Hepatocyte (in vitro differentiated cells): ENCODE measurements at regions not wholly inside any gene's neighbourhood (a gene's known extent, or its start where the extent isn't known, plus 50 kb on each side); places are given as distances from the start of the nearest gene placed in this dataset.

Experiments used
- DNase-seq: peaks from one replicate; pipeline ENCODE4 v3.0.0-alpha.2; 2016; ENCODE audit warnings: low spot score
- H2AFZ ChIP-seq: fragments of 200-600 bp; sonication (generic); 2 replicates; pipeline ENCODE4 v1.6.0; 2016; ENCODE audit warnings: antibody characterized with exemption, mild to moderate bottlenecking
- H3K27ac ChIP-seq: fragments of 200-600 bp; sonication (generic); 2 replicates; pipeline ENCODE4 v1.5.1; 2016; ENCODE audit warnings: mild to moderate bottlenecking
- H3K27me3 ChIP-seq: fragments of 200-600 bp; sonication (generic); 2 replicates; pipeline ENCODE4 v1.6.1; 2016
- H3K36me3 ChIP-seq: fragments of 200-600 bp; sonication (generic); replicated peaks from 2 replicates; pipeline ENCODE4 v1.5.1; 2016; ENCODE audit warnings: low read depth; ENCODE audit not compliant: insufficient read depth
- H3K4me1 ChIP-seq: fragments of 200-600 bp; sonication (generic); 2 replicates; pipeline ENCODE4 v1.5.1; 2016; ENCODE audit warnings: mild to moderate bottlenecking, moderate library complexity; ENCODE audit not compliant: insufficient read depth
- H3K4me2 ChIP-seq: fragments of 200-600 bp; sonication (generic); 2 replicates; pipeline ENCODE4 v1.6.0; 2016
- H3K4me3 ChIP-seq: fragments of 200-600 bp; sonication (generic); 2 replicates; pipeline ENCODE4 v1.5.1; 2016; ENCODE audit warnings: mild to moderate bottlenecking
- H3K79me2 ChIP-seq: fragments of 200-600 bp; sonication (generic); 2 replicates; pipeline ENCODE4 v1.6.0; 2017; ENCODE audit warnings: mild to moderate bottlenecking
- H3K9me2 ChIP-seq: fragments of 200-600 bp; sonication (generic); replicated peaks from 2 replicates; pipeline ENCODE4 v1.6.0; 2017; ENCODE audit warnings: mild to moderate bottlenecking; ENCODE audit not compliant: insufficient read depth
- H3K9me3 ChIP-seq: fragments of 200-600 bp; sonication (generic); 2 replicates; pipeline ENCODE4 v1.5.1; 2016; ENCODE audit warnings: low read depth, mild to moderate bottlenecking
- H4K20me1 ChIP-seq: fragments of 200-600 bp; sonication (generic); 2 replicates; pipeline ENCODE4 v1.6.0; 2016; ENCODE audit warnings: mild to moderate bottlenecking; ENCODE audit not compliant: insufficient read depth, poor library complexity, severe bottlenecking
- EZH2 ChIP-seq: fragments of 200-600 bp; sonication (generic); IDR thresholded peaks from 2 replicates; pipeline ENCODE4 v1.6.1; 2016; ENCODE audit warnings: antibody characterized with exemption, mild to moderate bottlenecking, borderline replicate concordance
- EZH2phosphoT487 ChIP-seq: fragments of 200-600 bp; sonication (generic); IDR thresholded peaks from one replicate; pipeline ENCODE4 v1.6.1; 2018; ENCODE audit warnings: antibody characterized with exemption, mild to moderate bottlenecking, low read depth, moderate library complexity; ENCODE audit not compliant: unreplicated experiment, severe bottlenecking
- WGBS: methylation state at CpG from one replicate; pipeline ENCODE4 v1.1.6; 2016; ENCODE audit warnings: low lambda C conversion rate; ENCODE audit errors: missing lambda C conversion rate; 5-methylcytosine and 5-hydroxymethylcytosine counted together
- TF ChIP-seq, protein P1 (sequence below): fragments of 200-600 bp; sonication (generic); IDR thresholded peaks from 2 replicates; pipeline ENCODE4 v1.5.1; 2016; ENCODE audit warnings: antibody characterized with exemption, mild to moderate bottlenecking; ENCODE audit not compliant: poor library complexity

DNA sequence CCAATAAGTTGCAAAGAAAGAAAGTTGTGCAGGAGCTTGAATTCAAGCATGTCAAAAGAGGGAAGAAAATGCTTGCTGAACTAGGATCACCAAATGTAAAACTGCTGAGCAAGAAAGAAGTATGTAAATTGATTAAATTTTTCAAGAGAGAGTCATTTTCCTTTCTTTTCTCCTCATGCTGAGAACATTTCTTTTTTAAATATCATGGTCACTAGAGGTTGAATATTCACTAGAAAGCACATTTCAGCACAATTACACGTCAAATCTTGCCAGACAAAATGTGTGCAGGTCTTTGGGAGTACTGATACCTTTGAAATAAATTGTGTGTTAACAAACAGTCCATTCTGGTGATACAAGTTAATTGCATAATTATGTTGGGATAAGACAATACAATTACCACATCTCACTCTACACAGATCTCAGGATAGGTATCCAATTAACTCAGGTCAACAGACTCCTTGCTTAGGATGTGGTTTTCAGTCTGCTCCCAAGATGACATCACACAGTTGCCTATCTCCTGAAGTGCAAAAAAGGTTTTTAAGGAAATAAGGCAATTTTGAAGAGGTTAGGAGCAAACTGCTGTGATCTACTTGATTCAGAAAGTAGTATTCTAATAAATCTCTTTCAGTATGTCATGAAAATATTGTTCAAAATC, 862.2 kb downstream of the RPS29 start:
- H3K4me2 ChIP-seq, result no peak overlapping the region
- DNase-seq, result no peak
- no peaks in the 10 kb centered on the region for H3K9me3 ChIP-seq
- WGBS, result 0% methylated on average over 1 of the region's 1 CpG
- no peaks in the 10 kb centered on the region for H3K9me2 ChIP-seq
- no peak overlapping the region for H3K4me3 ChIP-seq
- no peak for TF ChIP-seq EZH2phosphoT487
- TF ChIP-seq EZH2, result no peak
- TF ChIP-seq, protein P1, sequence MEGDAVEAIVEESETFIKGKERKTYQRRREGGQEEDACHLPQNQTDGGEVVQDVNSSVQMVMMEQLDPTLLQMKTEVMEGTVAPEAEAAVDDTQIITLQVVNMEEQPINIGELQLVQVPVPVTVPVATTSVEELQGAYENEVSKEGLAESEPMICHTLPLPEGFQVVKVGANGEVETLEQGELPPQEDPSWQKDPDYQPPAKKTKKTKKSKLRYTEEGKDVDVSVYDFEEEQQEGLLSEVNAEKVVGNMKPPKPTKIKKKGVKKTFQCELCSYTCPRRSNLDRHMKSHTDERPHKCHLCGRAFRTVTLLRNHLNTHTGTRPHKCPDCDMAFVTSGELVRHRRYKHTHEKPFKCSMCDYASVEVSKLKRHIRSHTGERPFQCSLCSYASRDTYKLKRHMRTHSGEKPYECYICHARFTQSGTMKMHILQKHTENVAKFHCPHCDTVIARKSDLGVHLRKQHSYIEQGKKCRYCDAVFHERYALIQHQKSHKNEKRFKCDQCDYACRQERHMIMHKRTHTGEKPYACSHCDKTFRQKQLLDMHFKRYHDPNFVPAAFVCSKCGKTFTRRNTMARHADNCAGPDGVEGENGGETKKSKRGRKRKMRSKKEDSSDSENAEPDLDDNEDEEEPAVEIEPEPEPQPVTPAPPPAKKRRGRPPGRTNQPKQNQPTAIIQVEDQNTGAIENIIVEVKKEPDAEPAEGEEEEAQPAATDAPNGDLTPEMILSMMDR, result no peak
- no peaks in the 10 kb centered on the region for H3K27me3 ChIP-seq
- H2AFZ ChIP-seq, result no peak overlapping the region
- no peaks in the 10 kb centered on the region for H4K20me1 ChIP-seq
- H3K27ac ChIP-seq, result no peak overlapping the region
- H3K4me1 ChIP-seq, result no peaks in the 10 kb centered on the region
- no peaks in the 10 kb centered on the region for H3K36me3 ChIP-seq
- no peaks in the 10 kb centered on the region for H3K79me2 ChIP-seq

DNA sequence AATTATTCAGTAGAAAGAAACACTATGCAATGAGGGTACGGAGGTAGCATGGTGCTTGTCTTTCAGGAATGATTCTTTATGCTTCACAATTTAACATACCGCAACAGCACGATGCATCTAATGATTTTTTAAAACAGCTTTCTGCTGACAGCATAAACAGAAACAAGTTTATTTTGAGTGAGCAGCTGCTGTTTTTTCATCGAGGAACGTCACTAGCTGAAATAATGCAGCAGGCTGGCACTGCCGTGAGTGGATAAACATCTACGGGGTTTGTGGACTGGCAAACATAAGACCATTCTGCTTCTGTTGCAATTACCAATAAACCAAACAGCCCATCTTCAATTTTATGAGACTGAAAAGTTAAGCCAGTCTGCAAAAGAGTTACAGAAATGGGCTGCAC, 871.8 kb downstream of the RPS29 start:
- H3K4me1 ChIP-seq, result no peaks in the 10 kb centered on the region
- no peaks in the 10 kb centered on the region for H3K9me2 ChIP-seq
- no peaks in the 10 kb centered on the region for H3K9me3 ChIP-seq
- TF ChIP-seq EZH2 (no peak), EZH2phosphoT487 (no peak)
- TF ChIP-seq, protein P1, result no peak
- no peaks in the 10 kb centered on the region for H3K79me2 ChIP-seq
- no peak overlapping the region for H3K4me2 ChIP-seq
- no peaks in the 10 kb centered on the region for H3K36me3 ChIP-seq
- no peak overlapping the region for H2AFZ ChIP-seq
- H3K4me3 ChIP-seq, result no peak overlapping the region
- WGBS, result 79% methylated on average over 7 of the region's 7 CpGs
- H3K27me3 ChIP-seq, result no peaks in the 10 kb centered on the region
- DNase-seq, result no peak
- H3K27ac ChIP-seq, result no peak overlapping the region
- no peaks in the 10 kb centered on the region for H4K20me1 ChIP-seq

DNA sequence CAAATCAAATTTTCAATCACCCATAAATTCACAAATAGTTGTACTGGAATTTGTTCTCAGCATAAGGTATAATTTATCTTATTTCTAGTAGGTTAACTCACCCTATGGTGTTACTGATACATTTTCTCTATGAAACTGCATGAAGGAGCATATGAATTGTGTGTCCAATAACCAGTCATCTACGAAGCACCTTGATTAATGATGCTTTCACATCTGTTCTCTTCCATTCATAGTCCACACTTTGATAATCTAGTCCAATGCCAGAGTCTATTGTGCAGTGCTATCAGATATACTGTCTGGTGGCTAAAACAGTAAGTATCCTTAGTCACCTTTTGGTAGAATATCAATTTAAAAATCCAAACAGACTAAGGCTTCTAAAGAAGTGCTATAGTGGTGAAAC, 876.0 kb downstream of the RPS29 start:
- no peaks in the 10 kb centered on the region for H3K9me3 ChIP-seq
- H3K9me2 ChIP-seq, result no peaks in the 10 kb centered on the region
- no peak overlapping the region for H3K4me2 ChIP-seq
- no peaks in the 10 kb centered on the region for H3K36me3 ChIP-seq
- DNase-seq, result no peak
- no peak overlapping the region for H3K4me3 ChIP-seq
- 90% methylated on average over 1 of the region's 1 CpG for whole genome bisulfite sequencing
- H3K4me1 ChIP-seq, result no peaks in the 10 kb centered on the region
- H3K27me3 ChIP-seq, result no peaks in the 10 kb centered on the region
- no peaks in the 10 kb centered on the region for H3K79me2 ChIP-seq
- no peak overlapping the region for H2AFZ ChIP-seq
- no peaks in the 10 kb centered on the region for H4K20me1 ChIP-seq
- TF ChIP-seq, protein P1, result no peak
- TF ChIP-seq EZH2phosphoT487 (no peak), EZH2 (no peak)
- H3K27ac ChIP-seq, result no peak overlapping the region
